Neural crest cell (in vitro differentiated cells): ENCODE measurements at regions not wholly inside any gene's neighbourhood (a gene's known extent, or its start where the extent isn't known, plus 50 kb on each side); places are given as distances from the start of the nearest gene placed in this dataset.

ENCODE experiments used
- DNase-seq: peaks from one replicate; pipeline ENCODE4 v3.0.0; 2021; ENCODE audit warnings: low read depth, mixed read lengths, low spot score
- H3K27ac Mint-ChIP-seq: one replicate; pipeline ENCODE4 v1.8.0; 2021; ENCODE audit warnings: mild to moderate bottlenecking, mixed read lengths; ENCODE audit not compliant: unreplicated experiment
- H3K27me3 Mint-ChIP-seq: 2 replicates; pipeline ENCODE4 v1.8.0; 2021; ENCODE audit warnings: low read depth, mild to moderate bottlenecking, mixed read lengths
- H3K36me3 Mint-ChIP-seq: 2 replicates; pipeline ENCODE4 v1.8.0; 2021; ENCODE audit warnings: low read depth, mild to moderate bottlenecking, mixed read lengths
- H3K4me1 Mint-ChIP-seq: 2 replicates; pipeline ENCODE4 v1.8.0; 2021; ENCODE audit warnings: mixed read lengths
- H3K4me3 Mint-ChIP-seq: one replicate; pipeline ENCODE4 v1.8.0; 2021; ENCODE audit warnings: mild to moderate bottlenecking, mixed read lengths
- H3K9me3 Mint-ChIP-seq: 2 replicates; pipeline ENCODE4 v1.8.0; 2021; ENCODE audit warnings: mixed read lengths
- TF ChIP-seq, protein P1 (sequence below): fragments of 200-600 bp; sonication (generic); conservative IDR thresholded peaks from 2 replicates; pipeline ENCODE4 v1.5.0; 2021; ENCODE audit warnings: antibody characterized with exemption, mild to moderate bottlenecking

DNA sequence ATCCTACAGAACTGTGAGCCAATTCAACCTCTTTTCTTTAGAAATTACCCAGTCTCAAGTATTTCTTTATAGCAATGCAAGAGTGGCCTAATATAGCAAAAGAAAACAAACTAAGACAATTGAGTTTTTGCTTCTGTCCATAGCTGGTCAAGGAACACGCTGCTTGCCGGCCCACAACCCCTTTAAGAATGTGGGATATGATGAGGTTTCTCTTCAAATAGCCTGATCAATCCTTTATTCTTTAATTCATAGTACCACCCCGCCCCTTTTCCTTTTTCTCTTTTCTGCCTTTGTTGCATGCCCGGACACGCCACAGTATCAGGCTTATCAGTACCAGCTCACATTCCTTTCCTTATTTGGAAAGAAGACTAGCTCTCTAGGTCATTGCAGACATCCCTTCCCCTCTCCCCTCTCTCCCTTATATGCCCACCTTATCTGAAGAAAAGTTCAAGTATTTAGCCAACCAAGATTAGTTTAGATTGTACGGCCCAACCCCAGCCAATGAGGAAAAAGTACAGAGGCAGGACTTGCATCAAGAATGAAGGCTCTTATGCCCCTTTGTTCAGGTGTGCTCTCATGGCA lies 404.5 kb downstream of the OCA2 start:
- no peaks in the 10 kb centered on the region for H3K36me3 Mint-ChIP-seq
- H3K27me3 Mint-ChIP-seq = no peaks in the 10 kb centered on the region

DNA sequence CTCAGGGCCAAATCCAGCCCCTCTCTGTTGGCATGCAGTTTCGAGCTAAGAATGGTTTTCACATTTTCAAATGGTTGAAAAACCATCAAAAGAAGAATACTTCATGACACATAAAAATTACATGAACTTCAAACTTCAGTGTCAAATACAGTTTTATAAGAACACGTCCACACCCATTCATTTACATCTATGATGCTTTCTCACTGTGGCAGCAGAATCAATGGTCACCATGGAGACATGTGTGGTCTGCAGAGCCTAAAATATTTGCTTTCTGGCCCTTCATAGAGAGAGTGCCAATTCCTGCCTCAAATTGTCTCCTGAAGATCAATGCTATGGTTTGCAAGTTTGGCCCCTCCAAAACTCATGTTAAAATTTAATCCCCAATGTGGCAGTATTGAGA lies 405.8 kb downstream of the OCA2 start:
- no peaks in the 10 kb centered on the region for H3K4me1 Mint-ChIP-seq
- H3K9me3 Mint-ChIP-seq = no peaks in the 10 kb centered on the region
- H3K4me3 Mint-ChIP-seq = no peak overlapping the region
- no peaks in the 10 kb centered on the region for H3K36me3 Mint-ChIP-seq
- no peaks in the 10 kb centered on the region for H3K27me3 Mint-ChIP-seq
- H3K27ac Mint-ChIP-seq = no peak overlapping the region
- no peak for DNase-seq
- TF ChIP-seq, protein P1, sequence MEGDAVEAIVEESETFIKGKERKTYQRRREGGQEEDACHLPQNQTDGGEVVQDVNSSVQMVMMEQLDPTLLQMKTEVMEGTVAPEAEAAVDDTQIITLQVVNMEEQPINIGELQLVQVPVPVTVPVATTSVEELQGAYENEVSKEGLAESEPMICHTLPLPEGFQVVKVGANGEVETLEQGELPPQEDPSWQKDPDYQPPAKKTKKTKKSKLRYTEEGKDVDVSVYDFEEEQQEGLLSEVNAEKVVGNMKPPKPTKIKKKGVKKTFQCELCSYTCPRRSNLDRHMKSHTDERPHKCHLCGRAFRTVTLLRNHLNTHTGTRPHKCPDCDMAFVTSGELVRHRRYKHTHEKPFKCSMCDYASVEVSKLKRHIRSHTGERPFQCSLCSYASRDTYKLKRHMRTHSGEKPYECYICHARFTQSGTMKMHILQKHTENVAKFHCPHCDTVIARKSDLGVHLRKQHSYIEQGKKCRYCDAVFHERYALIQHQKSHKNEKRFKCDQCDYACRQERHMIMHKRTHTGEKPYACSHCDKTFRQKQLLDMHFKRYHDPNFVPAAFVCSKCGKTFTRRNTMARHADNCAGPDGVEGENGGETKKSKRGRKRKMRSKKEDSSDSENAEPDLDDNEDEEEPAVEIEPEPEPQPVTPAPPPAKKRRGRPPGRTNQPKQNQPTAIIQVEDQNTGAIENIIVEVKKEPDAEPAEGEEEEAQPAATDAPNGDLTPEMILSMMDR = no peak

More for the DNA sequence above, 404.5 kb downstream of the OCA2 start:
- H3K4me3 Mint-ChIP-seq = no peak overlapping the region
- DNase-seq = no peak
- no peaks in the 10 kb centered on the region for H3K9me3 Mint-ChIP-seq
- TF ChIP-seq, protein P1 = no peak
- H3K4me1 Mint-ChIP-seq = no peaks in the 10 kb centered on the region
- H3K27ac Mint-ChIP-seq = no peak overlapping the region

DNA sequence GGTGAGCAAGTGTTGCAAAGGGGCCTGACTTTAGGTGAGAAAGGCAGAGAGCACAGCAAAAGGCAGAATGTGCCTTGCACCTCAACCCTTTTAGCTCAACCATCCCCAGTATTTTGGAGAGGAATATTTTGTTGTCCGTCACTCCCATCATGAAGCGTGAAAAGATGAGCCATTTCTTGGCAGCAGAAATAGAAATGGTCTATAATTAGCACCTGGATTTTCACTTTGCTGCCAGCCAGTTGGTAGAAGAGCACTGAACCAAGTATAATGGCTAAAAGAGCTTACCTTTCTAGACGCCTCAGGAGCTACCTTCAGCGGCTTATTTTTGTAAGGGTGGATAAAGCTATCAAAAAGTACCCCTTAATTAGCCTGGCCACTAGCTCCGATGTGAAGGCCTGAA lies 406.7 kb downstream of the OCA2 start:
- Mint-ChIP-seq H3K27me3 (no peaks in the 10 kb centered on the region), H3K9me3 (no peaks in the 10 kb centered on the region), H3K36me3 (no peaks in the 10 kb centered on the region), H3K4me1 (no peaks in the 10 kb centered on the region), H3K27ac (no peak overlapping the region), H3K4me3 (no peak overlapping the region)
- no peak for DNase-seq
- TF ChIP-seq, protein P1 = no peak

DNA sequence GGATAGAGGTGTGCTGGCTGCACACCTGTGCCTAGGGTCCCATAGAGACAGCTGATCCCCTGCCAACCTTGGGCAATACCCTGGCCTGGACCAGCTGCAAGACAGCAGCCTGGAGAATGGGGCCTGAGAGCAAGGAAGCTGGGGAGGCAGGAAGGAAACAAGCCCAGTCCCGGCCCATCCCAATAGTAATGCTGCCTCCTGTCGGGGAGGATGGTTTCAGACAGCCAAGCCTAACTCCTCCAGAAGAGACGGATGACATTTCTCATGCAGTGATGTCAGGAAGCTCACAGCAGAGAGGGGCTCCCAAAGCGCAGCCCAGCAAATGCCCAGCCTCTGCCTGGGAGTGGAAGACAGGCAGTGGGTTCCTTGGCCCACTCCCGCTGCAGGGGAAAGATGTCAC lies 408.8 kb downstream of the OCA2 start:
- Mint-ChIP-seq H3K27ac (no peak overlapping the region), H3K4me3 (no peak overlapping the region), H3K4me1 (no peaks in the 10 kb centered on the region), H3K27me3 (no peaks in the 10 kb centered on the region), H3K9me3 (no peaks in the 10 kb centered on the region), H3K36me3 (no peaks in the 10 kb centered on the region)
- TF ChIP-seq, protein P1 = no peak
- no peak for DNase-seq

DNA sequence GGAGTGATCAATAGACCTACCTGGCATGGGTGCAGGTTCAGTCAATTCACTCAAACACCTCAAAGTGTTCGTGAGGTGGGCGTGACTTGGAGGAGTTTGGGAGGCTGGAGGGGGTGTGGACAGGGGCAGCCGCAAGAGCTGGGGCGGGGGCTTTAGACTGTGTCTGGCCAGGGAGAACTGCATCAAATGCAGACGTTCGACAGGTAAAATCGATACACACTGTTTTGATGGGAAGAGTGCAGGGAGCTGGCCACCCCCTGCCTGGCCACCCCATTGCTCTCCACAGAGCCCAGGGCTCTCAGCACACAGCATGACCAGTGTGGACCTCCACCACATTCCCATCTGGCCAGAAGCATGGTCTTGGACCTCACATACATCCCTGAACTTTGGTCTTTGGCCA lies 412.1 kb downstream of the OCA2 start:
- no peak for DNase-seq
- Mint-ChIP-seq H3K27ac (no peak overlapping the region), H3K4me1 (no peaks in the 10 kb centered on the region), H3K27me3 (peaks cover 10% of the 10 kb centered on the region), H3K9me3 (no peaks in the 10 kb centered on the region), H3K36me3 (no peaks in the 10 kb centered on the region), H3K4me3 (no peak overlapping the region)
- TF ChIP-seq, protein P1 = no peak
